NCI-H460 (cell line): ENCODE measurements at regions not wholly inside any gene's neighbourhood (a gene's known extent, or its start where the extent isn't known, plus 50 kb on each side); places are given as distances from the start of the nearest gene placed in this dataset.
"Not testable (repeated sequence)": the region's sequence is repeated elsewhere in the genome, so short reads cannot be mapped to it uniquely, and the experiment has no call there.

Source experiments
- DNase-seq: peaks from one replicate; pipeline ENCODE4 v3.0.0-alpha.2; 2016; ENCODE audit warnings: low read depth; ENCODE audit errors: extremely low read depth

- not testable (repeated sequence) for DNase-seq
These were observed 201.8 kb upstream of the IRF2BP2 start for GRCh38 chr1:234811824-234812223.

- not testable (repeated sequence) for DNase-seq
These were observed 200.7 kb upstream of the IRF2BP2 start for GRCh38 chr1:234810726-234811125.

GRCh38 chr1:234809854-234810245 is 199.9 kb upstream of the IRF2BP2 start:
- DNase-seq, result not testable (repeated sequence)

GRCh38 chr1:234808943-234809853 is 199.2 kb upstream of the IRF2BP2 start:
- DNase-seq, result not testable (repeated sequence)

- not testable (repeated sequence) for DNase-seq
These were observed 198.5 kb upstream of the IRF2BP2 start for GRCh38 chr1:234808459-234808858.

GRCh38 chr1:234807705-234808104 is 197.7 kb upstream of the IRF2BP2 start:
- not testable (repeated sequence) for DNase-seq

- not testable (repeated sequence) for DNase-seq
These were observed 192.6 kb upstream of the IRF2BP2 start for GRCh38 chr1:234802586-234802985.

GRCh38 chr1:234801636-234802035 is 191.7 kb upstream of the IRF2BP2 start:
- not testable (repeated sequence) for DNase-seq

- DNase-seq, result not testable (repeated sequence)
These were observed 191.2 kb upstream of the IRF2BP2 start for GRCh38 chr1:234801147-234801546.

- DNase-seq, result not testable (repeated sequence)
These were observed 190.6 kb upstream of the IRF2BP2 start for GRCh38 chr1:234800563-234800962.

- not testable (repeated sequence) for DNase-seq
These were observed 189.2 kb upstream of the IRF2BP2 start for GRCh38 chr1:234799021-234799689.

GRCh38 chr1:234797216-234797615 is 187.2 kb upstream of the IRF2BP2 start:
- not testable (repeated sequence) for DNase-seq

GRCh38 chr1:234796438-234796792 is 186.4 kb upstream of the IRF2BP2 start:
- DNase-seq, result not testable (repeated sequence)

- not testable (repeated sequence) for DNase-seq
These were observed 185.9 kb upstream of the IRF2BP2 start for GRCh38 chr1:234795711-234796437.

- not testable (repeated sequence) for DNase-seq
These were observed 185.0 kb upstream of the IRF2BP2 start for GRCh38 chr1:234795007-234795406.

- not testable (repeated sequence) for DNase-seq
These were observed 184.5 kb upstream of the IRF2BP2 start for GRCh38 chr1:234794452-234794851.

- not testable (repeated sequence) for DNase-seq
These were observed 183.9 kb upstream of the IRF2BP2 start for GRCh38 chr1:234793924-234794323.

GRCh38 chr1:234792221-234792864 is 182.4 kb upstream of the IRF2BP2 start:
- not testable (repeated sequence) for DNase-seq

- not testable (repeated sequence) for DNase-seq
These were observed 181.6 kb upstream of the IRF2BP2 start for GRCh38 chr1:234791615-234792014.

- not testable (repeated sequence) for DNase-seq
These were observed 180.4 kb upstream of the IRF2BP2 start for GRCh38 chr1:234790333-234790732.
